ENCODE measurements at regions not wholly inside any gene's neighbourhood (a gene's known extent, or its start where the extent isn't known, plus 50 kb on each side); places are given as distances from the start of the nearest gene placed in this dataset.

- no peak for TF ChIP-seq RFX5 (IDR thresholded peaks at IDR 0.05; ENCODE audit: low read length)
- TF ChIP-seq YY1 (IDR thresholded peaks at IDR 0.05; ENCODE audit: low read depth) = no peak
- TF ChIP-seq CTCF (IDR thresholded peaks at IDR 0.05) = no peak
- TF ChIP-seq TEAD4 (IDR thresholded peaks at IDR 0.05; ENCODE audit: borderline replicate concordance, insufficient read depth) = no peak
These were observed 50.6 kb upstream of the STX18 start for GRCh38 chr4:4592414-4592813.

Measured in SK-N-SH (cell line).